Right hindlimb (tissue), 1 donor: ENCODE measurements at regions not wholly inside any gene's neighbourhood (a gene's known extent, or its start where the extent isn't known, plus 50 kb on each side); places are given as distances from the start of the nearest gene placed in this dataset.
"Not testable (repeated sequence)": the region's sequence is repeated elsewhere in the genome, so short reads cannot be mapped to it uniquely, and the experiment has no call there.

ENCODE experiments used
- DNase-seq: peaks from one replicate; pipeline ENCODE4 v3.0.0-alpha.2; 2018

DNA sequence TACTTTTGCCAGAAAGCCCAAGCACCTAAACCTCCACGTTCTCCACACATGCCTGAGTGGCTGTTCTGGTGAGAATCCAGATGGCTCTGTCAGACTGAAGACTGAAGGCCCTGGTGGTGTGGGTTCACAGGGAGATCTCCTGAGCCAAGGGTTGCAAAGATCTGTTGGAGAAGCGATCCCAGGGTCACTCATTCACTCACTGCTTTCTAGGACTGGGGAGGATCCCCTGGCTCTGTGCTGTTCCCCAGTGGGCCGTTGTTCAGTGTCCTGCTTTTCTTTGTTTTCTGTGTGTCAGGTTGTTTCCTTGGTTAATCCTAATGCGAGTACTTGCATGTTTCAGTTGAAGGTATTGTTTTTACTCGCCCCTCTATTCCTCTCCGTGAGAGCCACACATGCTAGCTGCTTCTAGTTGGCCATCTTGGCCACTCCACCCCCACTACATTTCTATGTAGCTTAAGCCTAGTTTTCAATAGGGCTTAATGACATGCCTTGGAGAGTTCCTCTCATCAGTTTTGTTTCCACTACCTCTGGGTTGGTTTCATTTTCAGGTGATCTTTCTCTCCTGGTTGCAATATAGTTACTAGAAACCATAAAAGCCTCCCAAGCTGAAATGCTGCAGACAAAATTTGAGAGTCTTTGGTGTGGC lies 144.5 kb upstream of the SLC38A2 start:
- DNase-seq = no peak

GRCh38 chr12:46516238-46516932 lies 143.8 kb upstream of the SLC38A2 start:
- DNase-seq = no peak

- no peak for DNase-seq
Observed at GRCh38 chr12:46515829-46516228, 143.3 kb upstream of the SLC38A2 start.

DNA sequence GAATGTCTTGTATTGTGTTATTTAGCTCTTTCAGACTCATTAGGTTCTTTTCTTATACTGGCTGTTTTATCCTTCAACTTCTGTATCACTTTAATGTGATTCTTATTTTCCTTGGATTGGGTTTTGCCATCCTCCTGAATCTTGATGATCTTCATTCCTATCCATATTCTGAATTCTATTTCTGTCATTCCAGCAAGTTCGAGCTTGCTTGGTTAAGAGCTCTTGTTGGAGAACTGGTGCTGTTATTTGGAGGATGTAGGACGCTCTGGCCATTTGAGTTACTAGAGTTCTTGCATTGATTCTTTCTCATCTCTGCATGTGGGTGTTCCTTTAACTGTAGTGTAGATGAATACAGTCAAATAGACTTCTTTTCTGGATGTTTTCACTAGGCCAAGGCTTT lies 142.3 kb upstream of the SLC38A2 start:
- no peak for DNase-seq

DNA sequence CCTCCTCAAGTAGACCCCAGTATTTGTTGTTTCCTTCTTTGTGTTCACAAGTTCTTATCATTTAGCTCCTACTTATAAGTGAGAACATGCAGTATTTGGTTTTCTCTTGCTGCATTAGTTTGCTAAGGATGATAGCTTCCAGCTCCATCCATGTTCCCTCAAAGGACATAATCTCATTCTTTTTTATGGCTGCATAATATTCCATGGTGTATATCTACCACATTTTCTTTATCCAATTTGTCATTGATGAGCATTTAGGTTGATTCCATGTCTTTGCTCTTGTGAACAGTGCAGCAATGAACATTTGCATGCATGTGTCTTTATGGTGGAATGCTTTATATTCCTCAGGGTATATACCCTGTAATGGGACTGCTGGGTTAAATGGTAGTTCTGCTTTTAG lies 137.7 kb upstream of the SLC38A2 start:
- DNase-seq = not testable (repeated sequence)

DNA sequence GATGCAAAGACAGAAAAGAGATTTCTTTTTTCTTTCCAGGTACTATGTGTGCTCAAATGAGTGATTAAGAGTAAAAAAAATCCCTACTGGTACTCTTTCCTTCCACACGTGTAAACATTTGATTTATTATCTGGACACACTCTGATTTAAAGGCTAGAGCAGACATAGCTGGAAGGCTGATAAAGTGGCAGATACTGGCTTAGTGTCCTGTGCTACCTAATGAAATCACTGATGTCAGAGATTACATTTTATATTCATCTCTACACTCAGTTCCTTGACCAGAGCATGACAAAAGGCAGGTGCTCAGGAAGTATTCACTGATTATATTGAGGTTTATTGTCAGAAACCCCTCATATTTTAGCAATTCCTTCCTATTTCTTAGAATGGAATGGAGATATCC lies 136.6 kb upstream of the SLC38A2 start:
- DNase-seq = no peak

DNA sequence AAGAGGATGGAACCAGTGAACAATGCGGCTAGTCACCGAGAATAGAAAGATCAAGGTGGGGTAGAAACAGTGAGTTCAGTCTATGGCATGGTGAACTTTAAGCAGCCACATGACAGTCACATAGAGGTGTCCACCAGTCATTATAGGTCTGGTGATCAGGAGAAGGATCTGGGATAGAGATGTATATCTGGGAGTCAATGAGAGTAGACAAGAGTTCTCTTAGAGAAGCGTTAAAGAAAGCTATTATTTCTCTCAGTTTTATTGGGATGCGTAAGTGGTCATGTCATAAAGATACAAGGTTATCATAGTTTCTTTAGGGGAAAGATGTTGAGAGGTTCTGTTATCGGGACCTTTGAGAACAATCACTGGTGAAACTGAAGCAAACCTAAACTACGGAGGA lies 136.1 kb upstream of the SLC38A2 start:
- no peak for DNase-seq

GRCh38 chr12:46507766-46508165 lies 135.2 kb upstream of the SLC38A2 start:
- no peak for DNase-seq

DNA sequence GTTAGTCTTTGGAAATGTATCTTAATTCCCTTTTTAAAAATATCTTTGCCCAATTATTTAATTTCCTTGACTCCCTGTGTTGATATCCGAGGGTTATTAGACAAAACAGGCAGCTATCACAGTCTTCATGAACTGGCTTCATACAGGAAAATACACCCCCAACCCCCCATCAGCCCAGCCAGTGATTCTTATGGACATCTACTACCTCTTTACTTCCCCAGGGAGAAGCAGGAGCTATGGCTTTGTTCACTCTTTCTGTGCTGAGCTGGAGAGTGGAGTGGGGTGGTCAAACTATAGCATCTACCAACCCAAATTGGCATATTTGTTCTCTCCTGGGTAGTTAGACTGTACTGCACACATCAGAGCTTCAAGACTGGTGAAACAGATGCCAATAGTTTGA lies 134.4 kb upstream of the SLC38A2 start:
- DNase-seq = no peak

- no peak for DNase-seq
Observed at GRCh38 chr12:46506198-46506597, 133.6 kb upstream of the SLC38A2 start.

DNA sequence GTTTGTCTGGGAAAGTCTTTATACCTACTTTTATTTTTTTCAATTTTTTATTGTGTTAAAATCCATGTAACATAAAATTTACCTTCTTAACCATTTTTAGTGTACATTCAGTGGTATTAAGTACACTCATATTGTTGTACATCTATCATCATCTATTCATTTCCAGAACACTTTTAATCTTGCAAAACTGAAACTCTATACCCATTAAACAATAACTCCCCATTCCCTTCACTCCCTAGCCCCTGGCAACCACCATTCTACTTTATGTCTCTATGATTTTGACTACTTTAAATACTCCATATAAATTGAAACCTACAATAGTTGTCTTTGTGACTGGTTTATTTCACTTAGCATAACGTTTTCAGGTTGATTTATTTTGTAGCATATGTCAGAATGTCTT lies 131.9 kb upstream of the SLC38A2 start:
- DNase-seq = no peak

- no peak for DNase-seq
Observed at GRCh38 chr12:46503637-46504175, 131.1 kb upstream of the SLC38A2 start.

DNA sequence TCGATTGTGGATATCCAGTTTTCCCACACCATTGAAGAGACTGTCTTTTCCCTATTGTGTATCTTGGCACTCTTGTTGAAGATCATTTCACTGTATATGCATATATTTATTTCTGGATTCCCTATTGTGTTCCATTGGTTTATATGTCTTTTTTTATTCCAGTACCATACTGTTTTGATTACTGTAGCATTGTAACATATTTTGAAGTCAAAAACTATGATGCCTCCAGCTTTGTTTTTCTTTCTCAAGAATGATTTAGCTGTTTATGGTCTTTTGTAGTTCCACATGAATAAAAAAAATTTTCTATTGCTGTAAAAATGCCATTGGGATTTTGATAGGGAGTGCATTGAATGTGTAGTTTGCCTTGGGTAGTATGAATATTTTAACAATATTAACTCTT lies 128.1 kb upstream of the SLC38A2 start:
- DNase-seq = no peak

DNA sequence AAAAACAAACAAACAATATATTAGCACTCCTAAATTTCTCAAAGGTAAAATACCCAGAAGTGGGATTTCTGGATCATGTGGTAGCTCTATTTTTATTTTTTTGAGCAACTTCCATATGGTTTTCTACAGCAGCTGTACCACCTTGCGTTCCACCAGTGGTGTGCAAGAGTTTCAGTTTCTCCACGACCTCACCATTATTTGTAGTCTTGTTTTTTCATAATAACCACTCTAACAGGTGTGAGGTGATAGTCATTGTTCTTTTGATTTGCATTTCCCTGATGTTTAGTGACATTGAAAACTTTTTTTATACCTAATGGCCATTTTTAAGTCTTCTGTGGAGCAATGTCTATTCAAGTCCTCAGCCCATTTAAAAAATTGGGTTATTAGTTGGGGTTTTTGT lies 127.3 kb upstream of the SLC38A2 start:
- no peak for DNase-seq

GRCh38 chr12:46499226-46499625 lies 126.7 kb upstream of the SLC38A2 start:
- no peak for DNase-seq

- DNase-seq = no peak
Observed at GRCh38 chr12:46497739-46498138, 125.2 kb upstream of the SLC38A2 start.

- DNase-seq = no peak
Observed at GRCh38 chr12:46494424-46494823, 121.9 kb upstream of the SLC38A2 start.

- no peak for DNase-seq
Observed at GRCh38 chr12:46493834-46494181, 121.2 kb upstream of the SLC38A2 start.

- no peak for DNase-seq
Observed at GRCh38 chr12:46493150-46493833, 120.7 kb upstream of the SLC38A2 start.

- no peak for DNase-seq
Observed at GRCh38 chr12:46492471-46493085, 120.0 kb upstream of the SLC38A2 start.

DNA sequence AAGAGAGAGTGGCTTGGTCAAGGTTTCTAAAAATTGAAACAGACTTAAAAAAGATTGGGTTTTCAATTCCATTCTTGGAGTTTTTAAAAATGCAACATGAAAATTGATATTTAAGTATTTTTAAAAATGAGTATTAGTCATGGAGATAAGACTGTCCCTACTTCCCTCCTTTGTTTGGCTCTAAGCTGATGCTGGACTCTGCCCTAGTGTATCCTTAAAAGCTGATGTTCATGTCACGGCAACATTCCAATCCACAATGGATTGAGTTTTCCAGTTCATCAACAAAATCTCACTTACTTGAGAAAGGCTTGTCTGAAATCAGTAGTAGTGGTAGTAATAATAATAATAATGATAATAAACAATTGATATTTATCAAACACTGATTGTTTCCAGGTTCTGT lies 119.0 kb upstream of the SLC38A2 start:
- no peak for DNase-seq

DNA sequence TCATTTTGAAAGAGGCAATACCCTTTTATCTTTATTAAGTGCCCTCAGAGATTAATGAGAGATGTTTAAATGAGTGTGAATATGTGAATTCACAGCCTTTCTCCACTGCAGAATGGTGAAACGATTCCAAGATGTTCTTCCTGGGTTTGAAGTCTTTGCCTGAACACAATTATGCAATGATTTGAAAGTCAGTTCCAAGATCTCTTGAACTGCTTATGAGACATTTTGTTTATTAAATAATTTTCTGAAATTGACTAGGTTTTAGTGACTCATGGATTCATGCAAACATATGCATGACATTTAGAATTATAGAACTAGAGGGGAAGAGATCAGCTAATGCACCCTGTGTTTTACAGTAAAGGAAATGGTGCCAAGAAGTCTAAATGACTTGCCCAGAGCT lies 118.1 kb upstream of the SLC38A2 start:
- no peak for DNase-seq

DNA sequence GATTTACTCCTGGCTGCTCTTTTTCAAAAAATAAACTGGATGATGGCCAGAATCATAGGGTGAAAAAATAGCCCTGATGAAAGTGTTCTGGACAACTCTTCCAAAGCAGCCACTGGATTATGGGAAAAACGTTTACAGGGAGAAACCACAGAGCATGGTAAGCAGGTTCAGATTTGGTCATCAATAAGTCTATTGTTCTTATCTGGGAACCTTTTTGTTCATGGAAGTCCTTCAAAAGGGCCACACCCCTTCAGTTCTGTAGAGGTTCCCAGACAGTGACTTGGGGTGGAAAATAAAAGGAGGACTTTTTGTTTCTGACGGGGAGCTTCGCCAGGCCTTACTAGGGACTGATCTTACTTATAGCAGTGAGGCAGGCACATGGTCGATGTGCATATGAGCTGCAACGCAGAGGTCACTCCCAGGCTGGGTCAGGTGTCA lies 117.4 kb upstream of the SLC38A2 start:
- DNase-seq = no peak
